Fibroblast of the conjunctiva (primary cell): ENCODE measurements at regions not wholly inside any gene's neighbourhood (a gene's known extent, or its start where the extent isn't known, plus 50 kb on each side); places are given as distances from the start of the nearest gene placed in this dataset.

Experiments used
- DNase-seq: peaks from one replicate; pipeline ENCODE4 v3.0.0-alpha.2; 2010; ENCODE audit warnings: low read depth

GRCh38 chr3:30553641-30554316 lies 52.6 kb upstream of the TGFBR2 start:
- DNase-seq, result no peak

DNA sequence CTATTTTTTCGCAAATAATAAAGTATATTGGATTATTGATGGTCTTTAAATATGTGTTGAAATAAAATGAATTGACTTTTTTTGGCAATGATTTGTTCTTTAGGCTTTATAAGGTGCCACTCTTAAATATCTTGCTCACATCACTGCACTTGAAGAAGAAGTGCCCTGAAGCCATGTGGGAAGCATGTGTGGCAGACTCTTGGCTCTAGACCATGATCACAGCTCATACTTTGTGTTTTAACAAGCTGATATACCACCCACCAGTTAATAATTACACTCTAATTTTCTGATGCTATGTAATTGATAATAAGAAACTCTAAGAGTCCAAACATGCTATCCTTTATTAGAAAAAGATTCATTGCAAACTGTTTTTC lies 52.1 kb upstream of the TGFBR2 start:
- no peak for DNase-seq

GRCh38 chr3:30555968-30556367 lies 50.4 kb upstream of the TGFBR2 start:
- no peak for DNase-seq
